ENCODE measurements at regions not wholly inside any gene's neighbourhood (a gene's known extent, or its start where the extent isn't known, plus 50 kb on each side); places are given as distances from the start of the nearest gene placed in this dataset.
"Not testable (repeated sequence)": the region's sequence is repeated elsewhere in the genome, so short reads cannot be mapped to it uniquely, and the experiment has no call there.

DNA sequence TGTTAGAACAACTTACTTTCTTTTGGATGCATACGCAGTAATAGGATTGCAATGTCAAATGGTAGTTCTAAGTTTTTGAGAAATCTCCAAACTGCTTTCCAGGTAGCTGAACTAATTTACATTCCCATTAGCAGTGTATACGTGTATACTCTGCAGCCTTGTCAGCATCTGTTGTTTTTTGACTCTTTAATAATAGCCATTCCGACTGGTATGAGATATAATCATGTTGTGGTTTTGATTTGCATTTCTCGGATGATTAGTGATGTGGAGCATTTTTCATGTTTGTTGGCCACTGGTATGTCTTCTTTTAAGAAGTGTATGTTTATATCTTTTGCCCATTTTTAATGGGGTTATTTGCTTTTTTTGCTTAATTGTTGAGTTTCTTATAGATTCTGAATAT lies 76.9 kb upstream of the HNRNPA1L2 start:
- not testable (repeated sequence) for FAIRE-seq

DNA sequence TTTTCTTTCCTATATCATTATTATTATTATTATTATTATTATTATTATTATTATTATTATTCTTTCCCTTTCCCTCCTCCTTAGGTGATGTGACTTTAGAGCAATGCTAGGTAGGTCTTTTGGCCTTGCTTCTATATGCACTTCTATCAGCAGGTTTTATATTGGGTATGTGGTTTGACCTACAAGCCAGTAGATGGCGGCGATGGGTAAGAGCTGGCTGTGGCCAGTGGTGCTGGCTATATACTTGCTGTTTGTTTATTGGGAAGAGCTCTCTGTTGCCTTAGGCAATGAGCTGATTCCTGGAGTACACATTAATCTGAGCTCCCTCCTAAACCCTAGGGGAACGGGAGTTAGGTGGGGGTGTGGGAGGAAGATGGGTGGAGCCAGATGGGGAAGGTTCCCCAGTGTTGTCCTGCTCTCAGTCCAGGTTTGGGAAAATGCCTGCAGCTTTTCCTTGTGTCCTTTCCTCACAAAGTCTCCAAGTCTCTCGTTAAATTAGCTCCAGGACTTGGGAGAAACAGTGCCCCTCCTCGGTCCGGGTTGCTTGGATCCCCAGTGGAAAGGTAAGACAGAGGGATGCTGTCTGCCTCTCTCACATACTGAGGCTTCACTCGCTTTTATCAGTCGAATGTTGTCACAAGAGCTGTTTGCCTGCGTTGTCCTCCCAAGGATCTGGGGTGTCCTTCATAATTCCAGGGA lies 72.2 kb upstream of the HNRNPA1L2 start:
- peak; percentile 21 for DNase-seq (ENCODE audit: low spot score)
- not testable (repeated sequence) for FAIRE-seq

More for the DNA sequence above, 76.9 kb upstream of the HNRNPA1L2 start:
- not testable (repeated sequence) for DNase-seq (ENCODE audit: low spot score)

DNA sequence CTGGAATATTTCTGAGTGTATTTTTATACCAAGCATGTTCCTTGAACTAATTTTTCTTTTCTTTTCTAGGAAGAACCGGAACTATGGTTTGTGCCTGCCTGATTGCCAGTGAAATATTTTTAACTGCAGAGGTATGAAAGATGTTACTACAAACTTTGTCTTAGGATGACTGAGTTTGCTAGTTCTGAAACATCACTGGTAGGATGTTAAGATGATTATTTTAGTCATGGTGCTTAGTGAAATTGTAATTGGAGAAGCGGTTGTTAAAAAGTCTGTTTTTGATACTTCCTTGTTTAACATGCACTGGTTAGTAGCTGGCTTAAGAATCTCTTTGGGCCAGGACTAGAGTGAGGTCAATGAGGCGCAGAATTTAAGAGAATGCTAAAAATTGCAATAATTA lies 71.1 kb upstream of the HNRNPA1L2 start:
- DNase-seq (ENCODE audit: low spot score); FAIRE-seq: not testable (repeated sequence)

DNA sequence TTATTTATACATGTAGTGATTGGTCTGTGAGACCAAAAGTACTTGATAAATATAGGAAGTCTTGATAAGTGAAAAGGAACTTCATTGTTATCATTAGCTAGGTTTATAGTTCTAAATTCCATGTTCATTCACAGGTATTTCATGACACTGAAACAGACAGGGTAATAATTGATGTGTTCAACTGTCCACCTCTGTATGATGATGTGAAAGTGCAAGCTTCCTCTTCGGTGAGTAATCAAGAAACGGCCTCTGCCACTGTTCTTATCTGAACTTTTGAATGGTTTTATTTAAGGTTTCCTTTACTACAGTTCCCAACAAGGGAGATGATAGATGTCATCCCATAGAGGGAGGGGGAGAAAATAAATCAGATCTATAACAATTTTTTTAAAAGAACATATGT lies 59.3 kb upstream of the HNRNPA1L2 start:
- DNase-seq (ENCODE audit: low spot score); FAIRE-seq: not testable (repeated sequence)

Data from RCC 7860 (cell line).